Loucy (cell line): ENCODE measurements at regions not wholly inside any gene's neighbourhood (a gene's known extent, or its start where the extent isn't known, plus 50 kb on each side); places are given as distances from the start of the nearest gene placed in this dataset.

ENCODE experiments used
- EZH2phosphoT487 ChIP-seq: fragments of 200-600 bp; IDR thresholded peaks from 2 replicates; pipeline ENCODE4 v1.6.1; 2018; ENCODE audit warnings: antibody characterized with exemption, mild to moderate bottlenecking, moderate library complexity, borderline replicate concordance
- TF ChIP-seq, protein P1 (sequence below): fragments of 200-600 bp; sonication (generic); conservative IDR thresholded peaks from 2 replicates; pipeline ENCODE4 v1.5.1; 2014; ENCODE audit warnings: mild to moderate bottlenecking, antibody characterized with exemption, low read length

DNA sequence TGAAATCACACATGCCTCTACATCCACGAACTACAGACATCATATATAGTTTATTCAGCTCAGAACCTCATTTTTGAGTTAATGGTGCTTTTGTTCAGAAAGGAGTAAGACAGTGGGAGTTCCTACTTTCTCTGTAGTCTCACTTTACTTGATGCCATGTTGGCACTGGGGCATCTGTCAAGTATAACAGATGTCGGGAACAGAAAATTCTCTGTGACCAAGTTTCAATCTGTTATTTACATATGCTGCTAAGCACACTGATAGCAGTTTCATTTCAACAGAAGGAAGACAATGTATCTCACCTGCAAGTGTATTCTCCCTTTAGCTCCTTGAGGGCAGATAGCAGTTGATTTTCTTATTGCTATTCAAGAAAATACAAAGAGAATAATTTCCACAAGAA is 774.1 kb downstream of the METTL4 start:
- TF ChIP-seq, protein P1, sequence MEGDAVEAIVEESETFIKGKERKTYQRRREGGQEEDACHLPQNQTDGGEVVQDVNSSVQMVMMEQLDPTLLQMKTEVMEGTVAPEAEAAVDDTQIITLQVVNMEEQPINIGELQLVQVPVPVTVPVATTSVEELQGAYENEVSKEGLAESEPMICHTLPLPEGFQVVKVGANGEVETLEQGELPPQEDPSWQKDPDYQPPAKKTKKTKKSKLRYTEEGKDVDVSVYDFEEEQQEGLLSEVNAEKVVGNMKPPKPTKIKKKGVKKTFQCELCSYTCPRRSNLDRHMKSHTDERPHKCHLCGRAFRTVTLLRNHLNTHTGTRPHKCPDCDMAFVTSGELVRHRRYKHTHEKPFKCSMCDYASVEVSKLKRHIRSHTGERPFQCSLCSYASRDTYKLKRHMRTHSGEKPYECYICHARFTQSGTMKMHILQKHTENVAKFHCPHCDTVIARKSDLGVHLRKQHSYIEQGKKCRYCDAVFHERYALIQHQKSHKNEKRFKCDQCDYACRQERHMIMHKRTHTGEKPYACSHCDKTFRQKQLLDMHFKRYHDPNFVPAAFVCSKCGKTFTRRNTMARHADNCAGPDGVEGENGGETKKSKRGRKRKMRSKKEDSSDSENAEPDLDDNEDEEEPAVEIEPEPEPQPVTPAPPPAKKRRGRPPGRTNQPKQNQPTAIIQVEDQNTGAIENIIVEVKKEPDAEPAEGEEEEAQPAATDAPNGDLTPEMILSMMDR, result no peak
- TF ChIP-seq EZH2phosphoT487, result no peak
